ENCODE measurements at regions not wholly inside any gene's neighbourhood (a gene's known extent, or its start where the extent isn't known, plus 50 kb on each side); places are given as distances from the start of the nearest gene placed in this dataset.

DNA sequence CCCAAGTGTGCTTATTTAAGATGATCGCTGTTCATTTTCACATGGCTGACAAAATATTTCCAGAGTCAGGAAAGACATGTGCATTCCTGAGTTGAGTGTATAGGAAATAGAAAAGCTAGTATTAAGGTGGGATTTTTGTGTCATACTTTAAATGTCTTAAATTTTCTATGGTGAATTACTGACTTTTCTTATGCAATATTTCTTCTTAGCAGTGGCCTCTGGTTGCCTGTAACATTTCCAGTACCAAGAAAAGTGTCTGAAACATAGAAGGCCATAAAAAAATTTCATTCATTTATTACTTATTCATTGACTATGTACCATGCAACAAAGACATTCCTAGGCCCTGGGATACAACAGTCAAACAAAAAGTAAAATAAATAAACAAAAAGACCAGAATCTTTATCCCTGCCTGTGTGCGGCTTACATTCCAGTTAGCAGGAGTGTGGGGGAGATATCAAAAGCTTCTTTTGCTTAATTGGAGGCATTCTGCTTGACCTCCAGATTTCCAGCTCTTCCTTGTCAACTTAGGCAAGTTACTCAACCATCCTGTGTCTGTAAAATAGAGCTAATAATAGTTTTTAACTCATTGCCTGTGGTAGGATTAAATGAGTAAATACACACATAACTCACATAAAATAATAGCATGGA lies 216.3 kb upstream of the FLRT2 start:
- TF ChIP-seq MYC (IDR thresholded peaks at IDR 0.05; ENCODE audit: borderline replicate concordance, low read length), result no peak
- TF ChIP-seq, protein P1, sequence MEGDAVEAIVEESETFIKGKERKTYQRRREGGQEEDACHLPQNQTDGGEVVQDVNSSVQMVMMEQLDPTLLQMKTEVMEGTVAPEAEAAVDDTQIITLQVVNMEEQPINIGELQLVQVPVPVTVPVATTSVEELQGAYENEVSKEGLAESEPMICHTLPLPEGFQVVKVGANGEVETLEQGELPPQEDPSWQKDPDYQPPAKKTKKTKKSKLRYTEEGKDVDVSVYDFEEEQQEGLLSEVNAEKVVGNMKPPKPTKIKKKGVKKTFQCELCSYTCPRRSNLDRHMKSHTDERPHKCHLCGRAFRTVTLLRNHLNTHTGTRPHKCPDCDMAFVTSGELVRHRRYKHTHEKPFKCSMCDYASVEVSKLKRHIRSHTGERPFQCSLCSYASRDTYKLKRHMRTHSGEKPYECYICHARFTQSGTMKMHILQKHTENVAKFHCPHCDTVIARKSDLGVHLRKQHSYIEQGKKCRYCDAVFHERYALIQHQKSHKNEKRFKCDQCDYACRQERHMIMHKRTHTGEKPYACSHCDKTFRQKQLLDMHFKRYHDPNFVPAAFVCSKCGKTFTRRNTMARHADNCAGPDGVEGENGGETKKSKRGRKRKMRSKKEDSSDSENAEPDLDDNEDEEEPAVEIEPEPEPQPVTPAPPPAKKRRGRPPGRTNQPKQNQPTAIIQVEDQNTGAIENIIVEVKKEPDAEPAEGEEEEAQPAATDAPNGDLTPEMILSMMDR (IDR thresholded peaks at IDR 0.05), result no peak
